ENCODE measurements at regions not wholly inside any gene's neighbourhood (a gene's known extent, or its start where the extent isn't known, plus 50 kb on each side); places are given as distances from the start of the nearest gene placed in this dataset.

DNA sequence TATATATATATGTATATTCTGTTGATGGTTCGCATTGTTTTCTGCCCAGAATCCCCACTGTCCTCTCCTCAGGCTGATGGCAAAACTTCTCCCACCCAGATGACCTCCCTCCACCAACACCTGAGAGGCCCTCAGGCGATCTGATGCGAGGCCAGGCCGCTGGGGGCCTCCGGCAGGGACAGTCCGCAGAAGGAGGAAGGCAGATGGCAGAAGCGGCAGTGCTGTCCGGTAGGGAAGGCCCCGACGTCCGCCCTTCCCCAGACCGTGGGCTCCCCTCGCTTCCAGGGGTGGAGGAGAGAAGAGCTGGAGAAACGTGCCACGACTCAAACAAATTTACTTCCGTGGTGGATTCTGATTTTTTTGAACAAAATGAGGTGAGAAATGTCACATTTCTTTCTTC lies 178.3 kb upstream of the RGS6 start:
- TF ChIP-seq POLR2A (IDR thresholded peaks at IDR 0.05) = no peak
- TF ChIP-seq, protein P1, sequence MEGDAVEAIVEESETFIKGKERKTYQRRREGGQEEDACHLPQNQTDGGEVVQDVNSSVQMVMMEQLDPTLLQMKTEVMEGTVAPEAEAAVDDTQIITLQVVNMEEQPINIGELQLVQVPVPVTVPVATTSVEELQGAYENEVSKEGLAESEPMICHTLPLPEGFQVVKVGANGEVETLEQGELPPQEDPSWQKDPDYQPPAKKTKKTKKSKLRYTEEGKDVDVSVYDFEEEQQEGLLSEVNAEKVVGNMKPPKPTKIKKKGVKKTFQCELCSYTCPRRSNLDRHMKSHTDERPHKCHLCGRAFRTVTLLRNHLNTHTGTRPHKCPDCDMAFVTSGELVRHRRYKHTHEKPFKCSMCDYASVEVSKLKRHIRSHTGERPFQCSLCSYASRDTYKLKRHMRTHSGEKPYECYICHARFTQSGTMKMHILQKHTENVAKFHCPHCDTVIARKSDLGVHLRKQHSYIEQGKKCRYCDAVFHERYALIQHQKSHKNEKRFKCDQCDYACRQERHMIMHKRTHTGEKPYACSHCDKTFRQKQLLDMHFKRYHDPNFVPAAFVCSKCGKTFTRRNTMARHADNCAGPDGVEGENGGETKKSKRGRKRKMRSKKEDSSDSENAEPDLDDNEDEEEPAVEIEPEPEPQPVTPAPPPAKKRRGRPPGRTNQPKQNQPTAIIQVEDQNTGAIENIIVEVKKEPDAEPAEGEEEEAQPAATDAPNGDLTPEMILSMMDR (IDR thresholded peaks at IDR 0.05) = no peak

All from uterus (tissue), 2 donors.